ENCODE measurements at regions not wholly inside any gene's neighbourhood (a gene's known extent, or its start where the extent isn't known, plus 50 kb on each side); places are given as distances from the start of the nearest gene placed in this dataset.

DNA sequence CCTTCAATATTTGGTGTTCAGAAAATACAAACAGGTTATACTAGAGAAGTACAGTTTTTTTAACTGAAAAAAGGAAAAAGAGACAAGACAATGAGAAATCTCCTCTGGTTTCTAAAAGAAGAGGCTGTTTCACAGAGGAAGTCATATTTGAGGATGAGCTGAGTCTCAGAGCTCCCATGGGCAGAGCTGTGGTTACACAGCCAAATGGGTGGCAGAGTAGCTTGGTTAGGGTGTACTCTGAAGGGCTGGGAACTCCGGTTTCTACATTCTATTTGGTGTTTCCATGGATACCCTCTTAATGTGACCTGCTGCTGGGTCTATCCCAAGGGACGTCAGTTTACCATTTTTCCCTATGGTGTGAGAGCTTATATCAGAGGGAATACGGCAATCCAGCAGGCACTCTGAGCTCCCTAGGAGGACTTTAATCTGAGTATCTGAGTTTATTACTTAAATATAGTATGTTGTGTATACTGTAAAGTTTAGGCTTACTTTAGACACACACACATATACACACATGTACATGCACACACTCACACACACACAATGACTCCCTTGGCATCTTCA is 74.2 kb downstream of the CYRIA start:
- no peaks in the 10 kb centered on the region for H3K36me3 ChIP-seq (ENCODE audit: low read depth)
- TF ChIP-seq, protein P1, sequence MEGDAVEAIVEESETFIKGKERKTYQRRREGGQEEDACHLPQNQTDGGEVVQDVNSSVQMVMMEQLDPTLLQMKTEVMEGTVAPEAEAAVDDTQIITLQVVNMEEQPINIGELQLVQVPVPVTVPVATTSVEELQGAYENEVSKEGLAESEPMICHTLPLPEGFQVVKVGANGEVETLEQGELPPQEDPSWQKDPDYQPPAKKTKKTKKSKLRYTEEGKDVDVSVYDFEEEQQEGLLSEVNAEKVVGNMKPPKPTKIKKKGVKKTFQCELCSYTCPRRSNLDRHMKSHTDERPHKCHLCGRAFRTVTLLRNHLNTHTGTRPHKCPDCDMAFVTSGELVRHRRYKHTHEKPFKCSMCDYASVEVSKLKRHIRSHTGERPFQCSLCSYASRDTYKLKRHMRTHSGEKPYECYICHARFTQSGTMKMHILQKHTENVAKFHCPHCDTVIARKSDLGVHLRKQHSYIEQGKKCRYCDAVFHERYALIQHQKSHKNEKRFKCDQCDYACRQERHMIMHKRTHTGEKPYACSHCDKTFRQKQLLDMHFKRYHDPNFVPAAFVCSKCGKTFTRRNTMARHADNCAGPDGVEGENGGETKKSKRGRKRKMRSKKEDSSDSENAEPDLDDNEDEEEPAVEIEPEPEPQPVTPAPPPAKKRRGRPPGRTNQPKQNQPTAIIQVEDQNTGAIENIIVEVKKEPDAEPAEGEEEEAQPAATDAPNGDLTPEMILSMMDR (IDR thresholded peaks at IDR 0.05; ENCODE audit: poor library complexity, severe bottlenecking): no peak
- H3K4me1 ChIP-seq (ENCODE audit: insufficient read depth, poor library complexity, severe bottlenecking): no peaks in the 10 kb centered on the region
- no peak for DNase-seq (ENCODE audit: low spot score)
- H3K27me3 ChIP-seq (ENCODE audit: insufficient read depth, poor library complexity, severe bottlenecking): no peaks in the 10 kb centered on the region
- no peaks in the 10 kb centered on the region for H3K9me3 ChIP-seq (ENCODE audit: severe bottlenecking)
- H3K4me3 ChIP-seq (ENCODE audit: severe bottlenecking): no peak overlapping the region
- ATAC-seq (ENCODE audit: low read depth): no peak
- no peak overlapping the region for H3K27ac ChIP-seq (ENCODE audit: poor library complexity, severe bottlenecking)

DNA sequence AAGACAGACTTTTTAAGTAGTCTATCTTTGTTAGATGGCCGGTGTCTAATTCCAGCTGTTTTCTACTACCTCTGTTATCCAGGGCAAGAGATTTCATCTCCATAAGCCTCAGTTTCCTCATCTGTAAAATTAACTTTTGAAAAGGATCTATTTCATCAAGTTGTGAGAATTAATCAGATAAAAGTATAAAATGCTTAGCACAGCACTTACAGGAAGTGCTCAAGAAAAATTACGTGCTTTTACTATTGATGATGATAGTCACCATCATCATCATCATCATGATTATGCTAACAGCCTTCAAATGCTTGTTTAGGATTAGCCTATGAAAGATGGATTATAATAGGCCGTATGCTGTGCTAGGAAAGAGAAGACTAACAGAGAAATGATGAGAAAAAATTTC is 76.2 kb downstream of the CYRIA start:
- Histone ChIP-seq H3K27ac (ENCODE audit: poor library complexity, severe bottlenecking) (no peak overlapping the region), H3K36me3 (ENCODE audit: low read depth) (no peaks in the 10 kb centered on the region), H3K27me3 (ENCODE audit: insufficient read depth, poor library complexity, severe bottlenecking) (no peaks in the 10 kb centered on the region), H3K4me1 (ENCODE audit: insufficient read depth, poor library complexity, severe bottlenecking) (no peaks in the 10 kb centered on the region), H3K4me3 (ENCODE audit: severe bottlenecking) (no peak overlapping the region), H3K9me3 (ENCODE audit: severe bottlenecking) (no peaks in the 10 kb centered on the region)
- TF ChIP-seq, protein P1 (IDR thresholded peaks at IDR 0.05; ENCODE audit: poor library complexity, severe bottlenecking): no peak
- DNase-seq (ENCODE audit: low spot score) (no peak), ATAC-seq (ENCODE audit: low read depth) (no peak)

DNA sequence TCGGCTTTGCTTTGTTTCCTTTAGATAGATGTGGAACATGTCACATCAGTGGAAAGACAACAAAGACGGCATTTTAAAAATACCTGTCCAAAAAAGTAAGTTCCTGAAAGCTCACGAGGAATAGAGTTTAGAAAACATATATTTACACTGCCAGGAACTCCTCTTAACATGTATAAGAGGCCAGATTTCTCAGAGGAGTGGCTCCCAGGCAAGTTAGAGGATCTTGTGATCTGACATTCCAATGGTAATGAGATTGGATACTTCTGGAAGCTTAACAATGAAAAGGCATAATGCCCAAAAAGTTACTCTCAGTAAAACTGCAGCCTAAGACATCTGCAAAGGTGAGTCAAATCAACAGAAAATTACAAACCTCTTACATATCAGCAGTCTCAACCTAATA is 77.1 kb downstream of the CYRIA start:
- no peak overlapping the region for H3K4me3 ChIP-seq (ENCODE audit: severe bottlenecking)
- H3K36me3 ChIP-seq (ENCODE audit: low read depth): no peaks in the 10 kb centered on the region
- no peaks in the 10 kb centered on the region for H3K4me1 ChIP-seq (ENCODE audit: insufficient read depth, poor library complexity, severe bottlenecking)
- ATAC-seq (ENCODE audit: low read depth) (no peak), DNase-seq (ENCODE audit: low spot score) (no peak)
- no peak overlapping the region for H3K27ac ChIP-seq (ENCODE audit: poor library complexity, severe bottlenecking)
- no peaks in the 10 kb centered on the region for H3K9me3 ChIP-seq (ENCODE audit: severe bottlenecking)
- TF ChIP-seq, protein P1 (IDR thresholded peaks at IDR 0.05; ENCODE audit: poor library complexity, severe bottlenecking): no peak
- no peaks in the 10 kb centered on the region for H3K27me3 ChIP-seq (ENCODE audit: insufficient read depth, poor library complexity, severe bottlenecking)

DNA sequence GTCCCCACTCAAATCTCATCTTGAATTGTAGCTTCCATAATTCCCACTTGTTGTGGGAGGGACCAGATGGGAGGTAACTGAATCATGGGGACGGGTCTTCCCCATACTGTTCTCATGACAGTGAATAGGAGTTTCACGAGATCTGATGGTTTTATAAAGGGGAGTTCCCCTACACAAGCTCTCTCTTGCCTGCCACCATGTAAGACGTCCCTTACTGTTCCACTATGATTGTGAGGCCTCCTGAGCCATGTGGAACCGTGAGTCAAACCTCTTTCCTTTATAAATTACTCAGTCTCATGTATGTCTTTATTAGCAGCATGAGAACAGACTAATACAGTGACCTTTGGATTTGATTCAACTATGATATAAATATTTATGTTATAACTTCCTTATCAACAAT is 78.0 kb downstream of the CYRIA start:
- no peak overlapping the region for H3K27ac ChIP-seq (ENCODE audit: poor library complexity, severe bottlenecking)
- no peaks in the 10 kb centered on the region for H3K9me3 ChIP-seq (ENCODE audit: severe bottlenecking)
- H3K4me3 ChIP-seq (ENCODE audit: severe bottlenecking): no peak overlapping the region
- no peaks in the 10 kb centered on the region for H3K27me3 ChIP-seq (ENCODE audit: insufficient read depth, poor library complexity, severe bottlenecking)
- TF ChIP-seq, protein P1 (IDR thresholded peaks at IDR 0.05; ENCODE audit: poor library complexity, severe bottlenecking): no peak
- H3K36me3 ChIP-seq (ENCODE audit: low read depth): no peaks in the 10 kb centered on the region
- H3K4me1 ChIP-seq (ENCODE audit: insufficient read depth, poor library complexity, severe bottlenecking): no peaks in the 10 kb centered on the region
- no peak for DNase-seq (ENCODE audit: low spot score)
- no peak for ATAC-seq (ENCODE audit: low read depth)

DNA sequence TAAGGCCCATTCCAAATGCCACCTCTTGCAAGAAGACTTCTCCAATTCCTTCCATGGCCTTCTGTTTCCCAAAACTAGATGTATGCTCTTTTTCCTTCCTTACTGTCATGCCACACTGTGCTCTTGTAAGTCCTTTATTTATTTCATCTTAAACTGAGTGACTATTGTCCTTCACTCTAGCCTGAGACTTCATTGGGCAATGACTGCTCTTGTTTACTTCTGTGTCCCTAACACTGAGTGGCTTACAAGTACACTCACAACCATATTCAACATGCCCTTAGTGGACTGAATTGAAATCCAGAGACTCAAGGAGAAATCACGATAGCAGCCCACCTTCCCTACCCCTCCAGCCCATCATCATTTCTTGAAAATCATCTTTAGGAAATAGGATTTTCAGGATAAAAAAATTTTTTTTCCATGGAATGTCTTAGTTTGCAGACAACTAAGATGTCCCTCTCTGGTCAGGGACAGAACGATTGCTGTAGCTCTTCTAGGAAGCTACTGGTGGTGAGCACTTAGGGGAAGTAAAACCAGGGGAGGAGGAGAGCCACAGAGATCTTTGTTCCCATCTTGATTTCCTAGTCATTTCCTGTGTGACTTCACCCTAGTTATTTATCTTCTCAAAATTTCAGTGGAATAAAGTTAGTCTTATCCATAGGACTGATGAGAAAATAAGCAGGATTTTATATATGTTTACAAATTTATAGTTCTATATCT is 80.7 kb downstream of the CYRIA start:
- H3K36me3 ChIP-seq (ENCODE audit: low read depth): no peaks in the 10 kb centered on the region
- no peak overlapping the region for H3K4me3 ChIP-seq (ENCODE audit: severe bottlenecking)
- DNase-seq (ENCODE audit: low spot score): no peak
- TF ChIP-seq, protein P1 (IDR thresholded peaks at IDR 0.05; ENCODE audit: poor library complexity, severe bottlenecking): no peak
- H3K27me3 ChIP-seq (ENCODE audit: insufficient read depth, poor library complexity, severe bottlenecking): no peaks in the 10 kb centered on the region
- H3K27ac ChIP-seq (ENCODE audit: poor library complexity, severe bottlenecking): no peak overlapping the region
- H3K9me3 ChIP-seq (ENCODE audit: severe bottlenecking): no peaks in the 10 kb centered on the region
- no peaks in the 10 kb centered on the region for H3K4me1 ChIP-seq (ENCODE audit: insufficient read depth, poor library complexity, severe bottlenecking)
- ATAC-seq (ENCODE audit: low read depth): no peak

Measured in RWPE2 (cell line).